Progenitor cell of endocrine pancreas (in vitro differentiated cells): ENCODE measurements at regions not wholly inside any gene's neighbourhood (a gene's known extent, or its start where the extent isn't known, plus 50 kb on each side); places are given as distances from the start of the nearest gene placed in this dataset.

Experiments
- DNase-seq: peaks from one replicate; pipeline ENCODE4 v3.0.0; 2021; ENCODE audit warnings: low spot score; ENCODE audit not compliant: unreplicated experiment
- H3K27ac Mint-ChIP-seq: 2 replicates; pipeline ENCODE4 v1.8.0; 2021; ENCODE audit warnings: mild to moderate bottlenecking, moderate library complexity, mixed read lengths
- H3K27me3 Mint-ChIP-seq: 2 replicates; pipeline ENCODE4 v1.8.0; 2021; ENCODE audit warnings: mixed read lengths
- H3K36me3 Mint-ChIP-seq: 2 replicates; pipeline ENCODE4 v1.8.0; 2022; ENCODE audit warnings: mixed read lengths; ENCODE audit not compliant: insufficient read depth
- H3K4me1 Mint-ChIP-seq: 2 replicates; pipeline ENCODE4 v1.8.0; 2021; ENCODE audit warnings: low read depth, mixed read lengths
- H3K4me3 Mint-ChIP-seq: 2 replicates; pipeline ENCODE4 v1.8.0; 2021; ENCODE audit warnings: low read depth, mild to moderate bottlenecking, moderate library complexity, mixed read lengths
- H3K9me3 Mint-ChIP-seq: 2 replicates; pipeline ENCODE4 v1.8.0; 2021; ENCODE audit warnings: low read depth, mixed read lengths
- TF ChIP-seq, protein P1 (sequence below): fragments of 200-600 bp; sonication (generic); IDR thresholded peaks from one replicate; pipeline ENCODE4 v1.5.0; 2021; ENCODE audit warnings: antibody characterized with exemption, mild to moderate bottlenecking; ENCODE audit not compliant: unreplicated experiment

GRCh38 chr2:157107460-157107859, 150.0 kb upstream of the GALNT5 start:
- H3K27me3 Mint-ChIP-seq: no peaks in the 10 kb centered on the region
- H3K36me3 Mint-ChIP-seq: no peaks in the 10 kb centered on the region
- no peak overlapping the region for H3K4me3 Mint-ChIP-seq
- H3K27ac Mint-ChIP-seq: no peak overlapping the region
- H3K4me1 Mint-ChIP-seq: no peaks in the 10 kb centered on the region
- DNase-seq: no peak
- H3K9me3 Mint-ChIP-seq: peaks cover 25% of the 10 kb centered on the region
- TF ChIP-seq, protein P1, sequence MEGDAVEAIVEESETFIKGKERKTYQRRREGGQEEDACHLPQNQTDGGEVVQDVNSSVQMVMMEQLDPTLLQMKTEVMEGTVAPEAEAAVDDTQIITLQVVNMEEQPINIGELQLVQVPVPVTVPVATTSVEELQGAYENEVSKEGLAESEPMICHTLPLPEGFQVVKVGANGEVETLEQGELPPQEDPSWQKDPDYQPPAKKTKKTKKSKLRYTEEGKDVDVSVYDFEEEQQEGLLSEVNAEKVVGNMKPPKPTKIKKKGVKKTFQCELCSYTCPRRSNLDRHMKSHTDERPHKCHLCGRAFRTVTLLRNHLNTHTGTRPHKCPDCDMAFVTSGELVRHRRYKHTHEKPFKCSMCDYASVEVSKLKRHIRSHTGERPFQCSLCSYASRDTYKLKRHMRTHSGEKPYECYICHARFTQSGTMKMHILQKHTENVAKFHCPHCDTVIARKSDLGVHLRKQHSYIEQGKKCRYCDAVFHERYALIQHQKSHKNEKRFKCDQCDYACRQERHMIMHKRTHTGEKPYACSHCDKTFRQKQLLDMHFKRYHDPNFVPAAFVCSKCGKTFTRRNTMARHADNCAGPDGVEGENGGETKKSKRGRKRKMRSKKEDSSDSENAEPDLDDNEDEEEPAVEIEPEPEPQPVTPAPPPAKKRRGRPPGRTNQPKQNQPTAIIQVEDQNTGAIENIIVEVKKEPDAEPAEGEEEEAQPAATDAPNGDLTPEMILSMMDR: no peak

GRCh38 chr2:157107877-157108276, 149.6 kb upstream of the GALNT5 start:
- DNase-seq: no peak
- Mint-ChIP-seq H3K27ac (no peak overlapping the region), H3K36me3 (no peaks in the 10 kb centered on the region)

DNA sequence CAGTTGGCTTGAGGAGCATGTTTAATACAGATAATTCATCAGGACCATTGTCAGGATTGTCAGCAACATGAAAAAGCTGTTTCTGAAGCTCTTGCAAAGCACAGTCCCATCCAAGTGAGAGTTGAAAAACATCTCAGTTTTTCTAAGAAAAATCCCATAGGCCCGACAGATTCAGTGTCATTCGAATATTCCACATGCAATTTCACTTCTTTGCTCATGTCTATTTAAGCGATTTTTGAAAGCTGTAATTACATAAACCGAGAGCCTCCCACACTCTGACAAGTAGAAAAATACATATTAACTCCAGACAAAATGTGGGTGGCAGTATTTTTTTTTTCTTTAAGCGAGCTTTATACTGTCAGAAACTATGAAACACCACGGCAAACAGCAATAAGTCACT, 134.7 kb upstream of the GALNT5 start:
- DNase-seq: no peak
- TF ChIP-seq, protein P1: no peak
- Mint-ChIP-seq H3K36me3 (no peaks in the 10 kb centered on the region), H3K27me3 (no peaks in the 10 kb centered on the region), H3K27ac (no peak overlapping the region), H3K4me3 (no peak overlapping the region), H3K4me1 (peaks cover 1% of the 10 kb centered on the region), H3K9me3 (peaks cover 4% of the 10 kb centered on the region)

More at GRCh38 chr2:157107877-157108276, 149.6 kb upstream of the GALNT5 start:
- Mint-ChIP-seq H3K4me3 (no peak overlapping the region), H3K27me3 (no peaks in the 10 kb centered on the region), H3K4me1 (no peaks in the 10 kb centered on the region), H3K9me3 (peaks cover 25% of the 10 kb centered on the region)
- TF ChIP-seq, protein P1: no peak

GRCh38 chr2:157124731-157125130, 132.8 kb upstream of the GALNT5 start:
- H3K27me3 Mint-ChIP-seq: no peaks in the 10 kb centered on the region
- peaks cover 1% of the 10 kb centered on the region for H3K4me1 Mint-ChIP-seq
- TF ChIP-seq, protein P1: no peak
- no peaks in the 10 kb centered on the region for H3K36me3 Mint-ChIP-seq
- no peak overlapping the region for H3K4me3 Mint-ChIP-seq
- DNase-seq: no peak
- H3K27ac Mint-ChIP-seq: no peak overlapping the region
- H3K9me3 Mint-ChIP-seq: no peaks in the 10 kb centered on the region

GRCh38 chr2:157125685-157126084, 131.8 kb upstream of the GALNT5 start:
- DNase-seq: no peak
- Mint-ChIP-seq H3K4me3 (no peak overlapping the region), H3K9me3 (no peaks in the 10 kb centered on the region), H3K27me3 (no peaks in the 10 kb centered on the region), H3K27ac (peak overlapping the region; percentile 22), H3K36me3 (no peaks in the 10 kb centered on the region), H3K4me1 (peaks cover 1% of the 10 kb centered on the region)
- TF ChIP-seq, protein P1: no peak
